GM18909 (cell line): ENCODE measurements at regions not wholly inside any gene's neighbourhood (a gene's known extent, or its start where the extent isn't known, plus 50 kb on each side); places are given as distances from the start of the nearest gene placed in this dataset.
"Not testable (repeated sequence)": the region's sequence is repeated elsewhere in the genome, so short reads cannot be mapped to it uniquely, and the experiment has no call there.

ENCODE experiments used
- ATAC-seq: cut with Tn5 transposase; IDR thresholded peaks from one replicate; pipeline ENCODE4 v1.9.1; 2021; ENCODE audit warnings: mild to moderate bottlenecking; ENCODE audit not compliant: unreplicated experiment, poor library complexity

GRCh38 chr5:98158440-98158839, 615.0 kb upstream of the RGMB start:
- ATAC-seq: no peak

- no peak for ATAC-seq
These were observed 609.5 kb upstream of the RGMB start for GRCh38 chr5:98163796-98164493.

GRCh38 chr5:98168871-98169270, 604.6 kb upstream of the RGMB start:
- no peak for ATAC-seq

- no peak for ATAC-seq
These were observed 602.5 kb upstream of the RGMB start for GRCh38 chr5:98170994-98171393.

GRCh38 chr5:98173334-98173733, 600.1 kb upstream of the RGMB start:
- no peak for ATAC-seq

- no peak for ATAC-seq
These were observed 598.0 kb upstream of the RGMB start for GRCh38 chr5:98175474-98175873.

GRCh38 chr5:98179791-98180755, 593.4 kb upstream of the RGMB start:
- no peak for ATAC-seq

- ATAC-seq: no peak
These were observed 587.3 kb upstream of the RGMB start for GRCh38 chr5:98186128-98186527.

GRCh38 chr5:98187945-98188344, 585.5 kb upstream of the RGMB start:
- no peak for ATAC-seq

- not testable (repeated sequence) for ATAC-seq
These were observed 583.1 kb upstream of the RGMB start for GRCh38 chr5:98190344-98190743.

GRCh38 chr5:98193921-98194760, 579.3 kb upstream of the RGMB start:
- no peak for ATAC-seq

- no peak for ATAC-seq
These were observed 572.5 kb upstream of the RGMB start for GRCh38 chr5:98200726-98201541.

GRCh38 chr5:98204798-98205197, 568.7 kb upstream of the RGMB start:
- ATAC-seq: no peak

GRCh38 chr5:98205691-98206461, 567.6 kb upstream of the RGMB start:
- ATAC-seq: no peak

- no peak for ATAC-seq
These were observed 566.9 kb upstream of the RGMB start for GRCh38 chr5:98206566-98206965.

- no peak for ATAC-seq
These were observed 564.0 kb upstream of the RGMB start for GRCh38 chr5:98209418-98209817.

GRCh38 chr5:98214240-98215051, 559.0 kb upstream of the RGMB start:
- ATAC-seq: no peak

GRCh38 chr5:98217138-98217537, 556.3 kb upstream of the RGMB start:
- peak; percentile 58 for ATAC-seq
